NCI-H1417 treated with DMSO at 0.1 percent for 48 hours (cell line): ENCODE measurements at regions not wholly inside any gene's neighbourhood (a gene's known extent, or its start where the extent isn't known, plus 50 kb on each side); places are given as distances from the start of the nearest gene placed in this dataset.

Experiments
- DNase-seq: peaks from one replicate; lab custom pipeline; 2025; lab: John Stamatoyannopoulos, UW

GRCh38 chr22:25366876-25367466 is 147.5 kb downstream of the CRYBB2 start:
- DNase-seq, result no peak

DNA sequence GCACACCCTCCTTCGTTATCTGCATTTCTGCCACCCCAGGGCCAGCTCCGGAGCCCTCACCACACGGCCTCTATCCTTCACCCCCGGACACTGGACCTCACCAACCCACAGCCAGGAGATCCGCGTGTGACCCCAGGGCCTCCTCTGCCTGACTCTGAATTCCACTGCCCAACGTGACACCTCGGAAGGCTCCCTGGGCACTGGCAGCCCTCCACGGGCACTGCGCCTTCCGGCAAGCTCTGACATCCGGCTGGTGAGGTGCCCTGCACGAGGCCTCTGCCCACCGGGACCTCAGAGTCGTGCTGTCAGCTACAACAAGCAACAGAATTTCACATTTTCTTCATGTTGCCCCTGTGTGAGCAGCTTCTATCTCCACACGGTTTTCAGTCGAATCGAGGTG is 148.3 kb downstream of the CRYBB2 start:
- no peak for DNase-seq

DNA sequence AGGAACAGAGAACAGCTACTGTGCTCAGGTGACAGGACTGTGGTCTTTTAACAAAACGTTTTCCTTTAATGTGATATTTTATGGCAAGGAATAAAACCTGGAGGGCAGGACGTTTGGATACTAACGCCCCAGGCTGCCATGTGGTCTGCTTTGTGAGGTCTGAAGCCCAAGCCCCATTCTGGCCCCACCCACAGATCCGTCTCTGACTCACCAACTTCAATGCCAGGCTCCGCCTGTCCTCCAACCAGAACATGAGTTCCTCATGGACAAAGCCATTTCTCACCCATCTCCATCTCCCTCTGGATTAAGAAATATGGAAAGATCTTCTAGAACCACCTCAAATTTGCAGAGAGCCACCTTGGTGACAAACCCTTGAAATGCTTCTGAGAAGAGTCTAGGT is 148.8 kb downstream of the CRYBB2 start:
- no peak for DNase-seq

DNA sequence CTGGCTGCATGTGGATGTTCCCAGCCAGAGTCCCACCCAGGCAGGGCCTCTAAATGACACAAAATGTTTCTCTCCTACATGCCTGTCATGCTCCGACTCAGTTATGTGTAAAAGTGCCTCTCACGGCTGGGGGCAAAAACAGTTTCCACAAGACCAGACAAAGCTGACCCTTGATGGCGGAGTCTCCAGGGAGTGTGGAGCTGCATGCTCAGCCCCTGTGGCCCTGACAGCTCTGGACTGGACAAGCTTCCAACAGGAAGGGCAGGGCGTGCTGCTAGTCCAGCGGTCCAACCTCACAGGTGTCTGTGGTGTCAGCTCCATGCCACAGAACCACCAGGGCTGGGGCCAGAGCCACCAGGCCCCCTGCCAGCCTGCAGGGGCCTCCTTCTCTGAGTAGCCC is 149.6 kb downstream of the CRYBB2 start:
- no peak for DNase-seq

DNA sequence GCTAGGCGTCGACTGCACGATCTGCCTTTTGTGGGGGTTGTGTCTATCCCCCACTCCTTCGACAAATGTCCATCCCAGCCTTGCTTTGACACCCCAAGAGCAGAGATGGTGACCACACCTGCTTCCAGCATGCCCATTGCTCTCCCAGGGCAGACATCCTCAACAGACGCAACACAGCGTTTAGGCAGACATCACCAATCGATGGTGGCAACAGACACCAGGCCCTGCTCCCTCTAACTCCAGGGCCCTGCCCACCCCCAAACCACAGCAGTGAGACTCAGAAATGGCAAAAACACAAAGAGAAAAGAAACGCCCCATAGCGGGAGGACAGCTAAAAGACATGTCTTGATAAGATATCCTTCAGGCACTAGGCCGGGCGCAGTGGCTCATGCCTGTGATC is 150.9 kb downstream of the CRYBB2 start:
- DNase-seq, result no peak

DNA sequence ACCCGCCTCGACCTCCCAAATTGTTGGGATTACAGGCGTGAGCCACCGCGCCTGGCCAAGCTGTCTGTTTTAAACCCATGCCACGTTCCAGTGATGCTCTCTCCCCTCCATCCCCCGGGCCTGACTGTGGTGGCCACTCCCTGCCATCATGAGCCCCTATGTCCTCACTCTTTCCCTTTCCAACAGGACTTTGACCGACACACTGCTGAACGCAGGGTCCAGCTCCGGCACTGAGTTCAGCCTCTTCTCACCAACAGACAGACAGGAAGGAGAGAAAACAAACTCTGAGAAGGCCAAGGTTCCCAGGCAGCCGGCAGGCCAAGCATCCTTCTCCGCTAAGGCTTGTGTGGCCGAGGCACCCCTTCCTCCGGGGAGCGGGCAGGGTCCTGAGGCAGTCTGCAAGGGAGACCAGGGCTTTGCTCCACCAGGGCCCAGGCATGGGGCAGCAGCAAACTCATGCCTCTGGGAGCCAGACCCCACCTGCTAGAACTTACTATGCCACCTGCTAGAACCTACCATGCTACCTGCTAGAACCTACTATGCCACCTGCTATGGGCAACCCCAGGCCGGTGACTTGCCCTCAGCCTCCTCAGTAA is 152.7 kb downstream of the CRYBB2 start:
- DNase-seq, result no peak

GRCh38 chr22:25373961-25374360 is 154.5 kb downstream of the CRYBB2 start:
- DNase-seq, result no peak

GRCh38 chr22:25374869-25375268 is 155.4 kb downstream of the CRYBB2 start:
- DNase-seq, result no peak

DNA sequence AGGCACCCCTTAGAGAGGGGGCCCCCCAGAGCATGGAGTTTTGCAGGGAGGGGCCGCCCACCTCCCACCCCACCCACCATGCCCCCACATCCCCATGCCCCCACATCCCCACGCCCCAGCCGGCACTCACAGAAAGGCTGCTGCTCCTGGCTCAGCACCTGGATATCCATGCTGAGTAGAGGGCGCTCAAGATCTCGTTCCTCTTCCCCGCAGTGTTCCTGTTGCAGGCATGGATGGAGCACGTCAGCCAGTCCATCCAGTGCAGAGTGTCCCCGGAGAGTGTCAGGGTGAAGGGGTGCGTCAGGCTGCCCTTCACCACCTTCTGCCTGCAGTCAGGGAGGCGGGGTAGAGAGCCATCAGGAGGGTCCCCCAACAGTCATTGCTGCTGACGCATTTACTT is 156.2 kb downstream of the CRYBB2 start:
- no peak for DNase-seq

DNA sequence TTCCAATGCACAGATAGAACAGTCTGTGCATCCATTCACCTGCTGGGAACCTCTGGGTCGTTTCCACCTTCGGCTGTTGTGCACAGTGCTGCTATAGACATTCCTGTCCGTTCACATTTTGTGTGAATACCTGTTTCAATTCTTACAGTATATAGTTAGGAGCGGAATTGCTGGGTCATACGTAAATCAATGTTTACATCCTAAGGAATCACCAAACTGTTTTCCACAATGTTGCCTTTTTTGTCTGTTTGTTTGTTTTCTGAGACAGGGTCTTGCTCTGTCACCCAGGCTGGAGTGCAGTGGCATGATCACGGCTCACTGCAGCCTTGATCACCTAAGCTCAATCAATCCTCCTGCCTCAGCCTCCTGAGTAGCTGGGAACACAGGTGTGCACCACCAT is 158.3 kb downstream of the CRYBB2 start:
- no peak for DNase-seq

- no peak for DNase-seq
Measured at GRCh38 chr22:25380122-25380747, 160.8 kb downstream of the CRYBB2 start.

DNA sequence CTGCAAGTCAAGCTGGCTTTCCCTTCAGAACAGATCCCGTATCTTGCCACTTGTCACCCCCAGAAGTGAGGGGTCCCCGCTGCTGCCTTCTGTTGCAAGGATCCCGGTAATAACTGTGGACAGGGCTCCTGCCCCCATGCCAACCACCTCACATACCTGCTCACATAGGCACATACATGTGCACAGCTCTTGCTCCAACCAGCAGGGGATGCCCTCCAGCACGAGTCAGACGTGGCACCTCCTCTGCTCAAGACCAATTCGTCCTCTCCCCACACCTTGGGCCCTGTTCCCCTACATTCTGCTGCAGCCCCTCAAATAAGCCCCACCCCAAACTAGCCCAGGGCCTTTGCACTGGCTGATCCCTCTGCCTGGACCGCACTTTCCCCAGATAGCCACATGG is 163.3 kb downstream of the CRYBB2 start:
- DNase-seq, result no peak

- DNase-seq, result no peak
Measured at GRCh38 chr22:25383278-25383820, 163.9 kb downstream of the CRYBB2 start.

DNA sequence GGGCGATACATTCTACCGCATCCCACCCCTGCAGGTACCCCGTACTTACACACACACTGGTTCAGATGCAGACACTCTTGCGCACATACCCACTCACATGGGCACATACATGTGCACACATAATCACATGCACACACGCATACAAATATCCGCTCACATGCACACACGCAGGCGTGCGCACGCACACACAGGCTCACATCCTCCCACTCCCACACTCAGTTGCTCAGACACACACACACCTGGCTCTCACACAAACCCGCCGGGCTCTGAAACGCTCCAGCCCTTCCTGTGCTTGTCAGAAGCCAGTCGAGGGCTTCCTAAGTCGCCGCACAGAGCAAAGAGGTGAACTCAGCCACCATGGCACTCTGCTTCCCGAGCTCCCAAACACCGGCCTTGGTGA is 164.5 kb downstream of the CRYBB2 start:
- no peak for DNase-seq

GRCh38 chr22:25386538-25386884 is 167.1 kb downstream of the CRYBB2 start:
- no peak for DNase-seq

DNA sequence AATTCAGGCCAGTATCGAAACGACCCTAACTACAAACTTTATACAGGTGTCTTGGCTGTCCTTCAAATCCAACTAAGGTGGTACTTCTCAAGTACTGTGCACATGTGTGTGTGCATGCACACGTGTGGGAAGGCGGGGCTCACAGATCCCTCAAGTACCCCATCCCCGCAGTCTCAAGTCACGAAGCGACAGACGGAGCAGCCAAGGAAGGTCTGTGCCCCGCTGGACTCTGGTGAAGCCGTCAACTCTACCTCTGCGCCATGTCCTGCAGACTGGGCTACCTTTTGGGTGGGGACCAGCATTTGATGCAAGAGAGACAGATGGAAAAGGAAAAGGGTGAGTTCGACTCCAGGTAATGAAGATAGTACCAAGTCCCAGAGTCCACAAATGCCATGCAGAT is 169.0 kb downstream of the CRYBB2 start:
- no peak for DNase-seq

DNA sequence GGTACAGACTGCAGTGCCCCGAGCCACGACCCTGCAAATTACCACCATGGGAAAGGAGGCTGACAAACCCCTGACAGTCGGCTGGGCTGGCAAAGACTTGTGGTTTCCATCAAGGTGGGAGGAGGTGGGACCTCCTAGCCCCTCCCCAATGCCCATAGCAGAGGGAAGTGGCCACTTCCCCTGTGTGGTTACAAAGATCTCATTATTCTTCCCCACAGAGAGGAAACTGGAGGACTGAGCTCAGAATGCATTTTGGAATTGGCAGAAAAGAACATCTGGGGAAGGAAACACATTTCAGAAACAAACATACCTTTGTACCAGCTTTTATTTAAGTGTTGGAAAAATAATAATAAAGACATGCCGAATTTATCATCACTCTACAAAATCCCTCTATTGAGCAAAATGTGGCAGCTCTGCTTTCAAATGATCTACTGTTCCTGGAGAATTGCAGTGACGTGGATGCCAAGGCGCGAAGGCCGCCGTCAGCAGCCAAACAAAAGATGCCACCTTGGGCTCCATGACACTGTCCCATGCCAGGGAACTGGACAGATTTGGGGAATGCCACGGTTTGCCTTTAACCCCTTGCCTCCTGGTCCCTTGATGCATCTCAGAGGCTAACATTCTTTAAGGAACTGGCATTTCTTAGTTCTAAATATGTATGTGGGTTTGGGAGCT is 169.6 kb downstream of the CRYBB2 start:
- DNase-seq, result no peak

DNA sequence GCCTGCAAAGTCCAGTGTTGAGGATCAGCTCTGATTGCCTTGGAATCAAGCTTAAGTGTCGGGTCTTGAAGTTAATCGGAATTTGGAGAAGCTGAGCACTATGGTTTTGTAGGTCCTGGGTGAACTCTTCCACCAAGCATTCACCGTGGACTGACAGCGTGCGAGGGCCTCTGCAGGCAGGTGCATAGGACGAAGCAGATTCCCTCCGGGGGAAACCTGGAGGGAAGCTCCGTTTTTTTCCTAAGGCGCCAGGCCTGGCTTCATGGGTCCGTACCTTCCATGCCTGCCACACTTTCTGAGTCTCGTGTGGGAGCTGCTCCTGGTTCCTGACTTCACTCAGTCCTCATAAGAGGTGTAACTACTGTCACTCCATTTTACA is 170.1 kb downstream of the CRYBB2 start:
- DNase-seq, result no peak

GRCh38 chr22:25390297-25391240 is 171.1 kb downstream of the CRYBB2 start:
- no peak for DNase-seq

- no peak for DNase-seq
Measured at GRCh38 chr22:25392584-25392983, 171.9 kb upstream of the GRK3 start.

GRCh38 chr22:25393121-25393805 is 171.2 kb upstream of the GRK3 start:
- DNase-seq, result no peak
